Mucosa of descending colon (tissue), 3 donors: ENCODE measurements at regions not wholly inside any gene's neighbourhood (a gene's known extent, or its start where the extent isn't known, plus 50 kb on each side); places are given as distances from the start of the nearest gene placed in this dataset.

Experiments
- ATAC-seq: fragments of 200-7000 bp; cut with Tn5 transposase; one replicate; pipeline ENCODE4 v1.9.1; 2020; ENCODE audit warnings: mild to moderate bottlenecking, moderate library complexity
- DNase-seq, 3 donors: peaks; one replicate each; pipeline ENCODE4 v3.0.0-alpha.2; 2020
- H3K36me3 ChIP-seq: fragments of 200-600 bp; one replicate; pipeline ENCODE4 v1.8.0; 2021; ENCODE audit warnings: low read depth, mild to moderate bottlenecking
- H3K4me1 ChIP-seq: fragments of 200-600 bp; one replicate; pipeline ENCODE4 v1.8.0; 2021; ENCODE audit warnings: low read depth, mild to moderate bottlenecking
- H3K4me3 ChIP-seq: fragments of 200-600 bp; one replicate; pipeline ENCODE4 v1.8.0; 2021; ENCODE audit warnings: mild to moderate bottlenecking
- H3K9me3 ChIP-seq: fragments of 200-600 bp; one replicate; pipeline ENCODE4 v1.8.0; 2021; ENCODE audit warnings: mild to moderate bottlenecking
- CTCF ChIP-seq: fragments of 200-600 bp; IDR thresholded peaks from one replicate; pipeline ENCODE4 v1.8.0; 2022; ENCODE audit warnings: antibody characterized with exemption, mild to moderate bottlenecking
- intact Hi-C, 2 donors: fragments of 100-400 bp; cut with DNase I in 1 of 2; cut with micrococcal nuclease in 1 of 2; formaldehyde crosslinking; loops; one replicate each; pipeline versions ENCODE4 v1.11.0 to v1.11.1; 2022; cut with DNase I, micrococcal nuclease
- donor health status: DM: no; HTN: no; CAD: no; lungs with moderate emphysema.
- donor health status: DM: no; HTN: no; CAD: no.
- donor health status: DM: no; HTN: yes; CAD: no.

GRCh38 chr7:45447296-45447695 lies 126.9 kb upstream of the ADCY1 start:
- H3K9me3 ChIP-seq, result no peaks in the 10 kb centered on the region
- no peaks in the 10 kb centered on the region for H3K36me3 ChIP-seq
- ATAC-seq, result no peak
- intact Hi-C loops, result no loop called here
- no peak for DNase-seq
- H3K4me3 ChIP-seq, result no peak overlapping the region
- TF ChIP-seq CTCF, result no peak
- no peaks in the 10 kb centered on the region for H3K4me1 ChIP-seq

- no peak for TF ChIP-seq CTCF
Observed at GRCh38 chr7:45450571-45451204, 123.5 kb upstream of the ADCY1 start.

GRCh38 chr7:45451342-45452035 lies 122.7 kb upstream of the ADCY1 start:
- ATAC-seq (no peak), DNase-seq (no peak)
- intact Hi-C loops, result no loop called here
- Histone ChIP-seq H3K4me3 (no peak overlapping the region), H3K4me1 (no peaks in the 10 kb centered on the region), H3K9me3 (no peaks in the 10 kb centered on the region), H3K36me3 (no peaks in the 10 kb centered on the region)
- TF ChIP-seq CTCF, result no peak

More at GRCh38 chr7:45450571-45451204, 123.5 kb upstream of the ADCY1 start:
- H3K9me3 ChIP-seq, result no peaks in the 10 kb centered on the region
- no peaks in the 10 kb centered on the region for H3K36me3 ChIP-seq
- ATAC-seq (no peak), DNase-seq (no peak)
- no peaks in the 10 kb centered on the region for H3K4me1 ChIP-seq
- intact Hi-C loops, result no loop called here
- no peak overlapping the region for H3K4me3 ChIP-seq

- Histone ChIP-seq H3K4me1 (no peaks in the 10 kb centered on the region), H3K36me3 (no peaks in the 10 kb centered on the region), H3K4me3 (no peak overlapping the region), H3K9me3 (no peaks in the 10 kb centered on the region)
- no peak for TF ChIP-seq CTCF
- no peak for DNase-seq
- ATAC-seq, result no peak
- intact Hi-C loops, result no loop called here
Observed at GRCh38 chr7:45454771-45455170, 119.4 kb upstream of the ADCY1 start.

GRCh38 chr7:45455662-45456061 lies 118.5 kb upstream of the ADCY1 start:
- ATAC-seq (no peak), DNase-seq (no peak)
- intact Hi-C loops, result no loop called here
- Histone ChIP-seq H3K36me3 (no peaks in the 10 kb centered on the region), H3K9me3 (no peaks in the 10 kb centered on the region), H3K4me1 (no peaks in the 10 kb centered on the region), H3K4me3 (no peak overlapping the region)
- TF ChIP-seq CTCF, result no peak
